Smooth muscle cell (in vitro differentiated cells): ENCODE measurements at regions not wholly inside any gene's neighbourhood (a gene's known extent, or its start where the extent isn't known, plus 50 kb on each side); places are given as distances from the start of the nearest gene placed in this dataset.

Experiments
- DNase-seq: peaks from one replicate; lab custom pipeline; 2025; ENCODE audit not compliant: unreplicated experiment; lab: John Stamatoyannopoulos, UW
- H2AFZ ChIP-seq: fragments of 200-600 bp; sonication (generic); 2 replicates; pipeline ENCODE4 v1.6.0; 2016; ENCODE audit warnings: antibody characterized with exemption, low read depth, mild to moderate bottlenecking
- H3F3A ChIP-seq: fragments of 200-600 bp; sonication (generic); 2 replicates; pipeline ENCODE4 v1.6.0; 2017; ENCODE audit warnings: antibody characterized with exemption, low read depth
- H3K27ac ChIP-seq: fragments of 200-600 bp; sonication (generic); 2 replicates; pipeline ENCODE4 v1.5.1; 2016; ENCODE audit warnings: low read depth, mild to moderate bottlenecking
- H3K27me3 ChIP-seq: fragments of 200-600 bp; sonication (generic); 2 replicates; pipeline ENCODE4 v1.6.1; 2016; ENCODE audit warnings: low read depth, mild to moderate bottlenecking
- H3K36me3 ChIP-seq: fragments of 200-600 bp; sonication (generic); 2 replicates; pipeline ENCODE4 v1.5.1; 2016; ENCODE audit warnings: low read depth
- H3K4me1 ChIP-seq: fragments of 200-600 bp; sonication (generic); 2 replicates; pipeline ENCODE4 v1.5.1; 2016; ENCODE audit warnings: low read depth
- H3K4me2 ChIP-seq: fragments of 200-600 bp; sonication (generic); 2 replicates; pipeline ENCODE4 v1.6.0; 2016; ENCODE audit warnings: mild to moderate bottlenecking
- H3K4me3 ChIP-seq: fragments of 200-600 bp; sonication (generic); 2 replicates; pipeline ENCODE4 v1.5.1; 2016; ENCODE audit warnings: mild to moderate bottlenecking
- H3K79me2 ChIP-seq: fragments of 200-600 bp; sonication (generic); 2 replicates; pipeline ENCODE4 v1.6.0; 2016; ENCODE audit warnings: low read depth, mild to moderate bottlenecking
- H3K9ac ChIP-seq: fragments of 200-600 bp; sonication (generic); 2 replicates; pipeline ENCODE4 v1.6.0; 2016; ENCODE audit warnings: low read depth
- H3K9me3 ChIP-seq: fragments of 200-600 bp; sonication (generic); replicated peaks from 2 replicates; pipeline ENCODE4 v1.5.1; 2016; ENCODE audit warnings: low read depth
- H4K20me1 ChIP-seq: fragments of 200-600 bp; sonication (generic); 2 replicates; pipeline ENCODE4 v1.6.0; 2016; ENCODE audit warnings: low read depth
- WGBS: methylation state at CpG from one replicate; pipeline ENCODE4 v1.1.7; 2016; ENCODE audit warnings: low lambda C conversion rate; 5-methylcytosine and 5-hydroxymethylcytosine counted together
- TF ChIP-seq, protein P1 (sequence below): fragments of 200-600 bp; sonication (generic); IDR thresholded peaks from 2 replicates; pipeline ENCODE4 v1.5.1; 2017; ENCODE audit warnings: borderline replicate concordance, mild to moderate bottlenecking, antibody characterized with exemption; ENCODE audit not compliant: insufficient read depth, poor library complexity, severe bottlenecking

DNA sequence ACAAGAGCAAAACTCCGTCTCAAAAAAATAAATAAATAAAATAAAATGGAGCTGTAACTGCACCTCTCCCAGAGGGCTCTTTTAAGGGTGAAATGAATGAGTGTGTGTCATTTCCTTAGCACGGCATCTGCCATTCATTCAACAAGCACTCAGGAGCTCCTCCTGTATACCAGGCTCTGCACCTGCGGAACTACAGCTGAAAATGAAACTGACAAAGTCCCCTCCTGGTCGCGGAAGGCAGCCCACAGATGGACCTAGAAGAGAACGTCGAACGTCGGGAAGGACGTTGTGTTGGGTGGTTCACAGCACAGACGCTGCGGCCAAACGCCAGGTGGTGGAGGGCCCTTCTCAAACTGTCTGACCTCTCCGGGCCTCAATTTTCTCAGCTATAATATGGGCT is 256.4 kb downstream of the TFAP2C start:
- Histone ChIP-seq H2AFZ (no peak overlapping the region), H3F3A (no peaks in the 10 kb centered on the region), H3K9me3 (no peaks in the 10 kb centered on the region), H3K4me2 (no peak overlapping the region), H3K36me3 (no peaks in the 10 kb centered on the region), H3K4me3 (no peak overlapping the region), H3K79me2 (no peaks in the 10 kb centered on the region), H3K9ac (no peak overlapping the region), H4K20me1 (no peaks in the 10 kb centered on the region), H3K4me1 (no peaks in the 10 kb centered on the region), H3K27me3 (no peaks in the 10 kb centered on the region), H3K27ac (no peak overlapping the region)
- WGBS = 75% methylated on average over 14 of the region's 14 CpGs
- no peak for DNase-seq
- TF ChIP-seq, protein P1, sequence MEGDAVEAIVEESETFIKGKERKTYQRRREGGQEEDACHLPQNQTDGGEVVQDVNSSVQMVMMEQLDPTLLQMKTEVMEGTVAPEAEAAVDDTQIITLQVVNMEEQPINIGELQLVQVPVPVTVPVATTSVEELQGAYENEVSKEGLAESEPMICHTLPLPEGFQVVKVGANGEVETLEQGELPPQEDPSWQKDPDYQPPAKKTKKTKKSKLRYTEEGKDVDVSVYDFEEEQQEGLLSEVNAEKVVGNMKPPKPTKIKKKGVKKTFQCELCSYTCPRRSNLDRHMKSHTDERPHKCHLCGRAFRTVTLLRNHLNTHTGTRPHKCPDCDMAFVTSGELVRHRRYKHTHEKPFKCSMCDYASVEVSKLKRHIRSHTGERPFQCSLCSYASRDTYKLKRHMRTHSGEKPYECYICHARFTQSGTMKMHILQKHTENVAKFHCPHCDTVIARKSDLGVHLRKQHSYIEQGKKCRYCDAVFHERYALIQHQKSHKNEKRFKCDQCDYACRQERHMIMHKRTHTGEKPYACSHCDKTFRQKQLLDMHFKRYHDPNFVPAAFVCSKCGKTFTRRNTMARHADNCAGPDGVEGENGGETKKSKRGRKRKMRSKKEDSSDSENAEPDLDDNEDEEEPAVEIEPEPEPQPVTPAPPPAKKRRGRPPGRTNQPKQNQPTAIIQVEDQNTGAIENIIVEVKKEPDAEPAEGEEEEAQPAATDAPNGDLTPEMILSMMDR = no peak

DNA sequence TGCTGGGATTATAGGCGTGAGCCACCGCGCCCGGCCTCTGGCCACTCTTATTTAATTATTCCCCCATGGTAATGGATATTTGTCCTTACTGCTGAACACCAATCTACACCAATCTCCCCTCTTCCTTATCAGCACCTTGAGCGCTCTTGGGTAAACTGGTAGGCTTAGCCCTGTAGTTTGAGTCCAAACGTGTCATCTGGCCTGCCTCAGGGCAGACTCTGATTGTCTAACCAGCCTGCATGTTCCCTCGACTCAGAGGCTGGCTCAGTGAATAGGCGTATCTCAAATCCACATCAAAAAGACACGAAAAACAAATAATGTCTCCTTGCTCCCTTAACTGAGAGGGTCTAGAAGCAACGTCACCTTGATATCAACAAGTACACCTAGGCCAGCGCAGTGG is 260.9 kb downstream of the TFAP2C start:
- WGBS = 64% methylated on average over 11 of the region's 11 CpGs
- DNase-seq = no peak
- H3K36me3 ChIP-seq = no peaks in the 10 kb centered on the region
- no peaks in the 10 kb centered on the region for H3K4me1 ChIP-seq
- H3F3A ChIP-seq = no peaks in the 10 kb centered on the region
- no peaks in the 10 kb centered on the region for H3K9me3 ChIP-seq
- H3K79me2 ChIP-seq = no peaks in the 10 kb centered on the region
- TF ChIP-seq, protein P1 = no peak
- no peak overlapping the region for H3K27ac ChIP-seq
- H3K4me3 ChIP-seq = no peak overlapping the region
- H2AFZ ChIP-seq = no peak overlapping the region
- H4K20me1 ChIP-seq = no peaks in the 10 kb centered on the region
- H3K4me2 ChIP-seq = no peak overlapping the region
- no peak overlapping the region for H3K9ac ChIP-seq
- H3K27me3 ChIP-seq = no peaks in the 10 kb centered on the region

DNA sequence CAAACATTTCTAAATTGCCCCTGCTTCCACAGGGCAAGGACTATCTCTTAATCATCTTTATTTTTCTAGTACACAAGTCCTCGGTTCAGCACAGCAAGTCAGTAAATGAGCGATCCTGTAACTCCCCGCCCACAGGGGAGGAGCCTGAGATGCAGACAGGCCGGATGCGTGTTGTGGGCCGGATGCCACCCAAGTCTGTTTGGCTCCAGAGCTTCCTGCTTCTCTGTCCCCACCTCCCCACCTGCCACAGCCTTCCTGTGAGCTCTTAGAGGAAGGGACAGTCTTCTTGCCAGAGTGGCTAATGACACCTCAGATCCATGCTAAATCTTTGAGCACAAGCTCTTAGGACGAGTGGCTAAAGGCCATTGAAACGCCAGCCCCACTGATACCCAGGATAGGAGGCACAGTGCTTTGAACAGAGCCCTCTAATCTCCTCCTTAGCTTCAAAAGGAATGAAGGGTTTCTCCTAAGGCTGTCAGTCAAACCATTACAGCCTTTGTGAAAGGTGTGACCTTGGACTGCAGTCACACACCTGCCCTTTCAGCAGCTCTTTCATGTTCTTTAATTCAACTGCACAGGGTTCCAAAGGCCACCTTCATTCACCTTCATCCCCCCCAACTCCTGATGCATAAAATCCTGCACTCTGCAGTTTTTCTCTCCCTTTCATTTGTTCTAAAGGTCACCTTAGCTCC is 264.3 kb downstream of the TFAP2C start:
- Histone ChIP-seq H3K27ac (no peak overlapping the region), H3K36me3 (no peaks in the 10 kb centered on the region), H4K20me1 (no peaks in the 10 kb centered on the region), H3K27me3 (peaks cover under 1% of the 10 kb centered on the region), H2AFZ (no peak overlapping the region), H3K9me3 (no peaks in the 10 kb centered on the region), H3F3A (no peaks in the 10 kb centered on the region), H3K79me2 (no peaks in the 10 kb centered on the region), H3K9ac (no peak overlapping the region), H3K4me2 (no peak overlapping the region), H3K4me1 (no peaks in the 10 kb centered on the region), H3K4me3 (no peak overlapping the region)
- 64% methylated on average over 8 of the region's 8 CpGs for WGBS
- DNase-seq = no peak
- TF ChIP-seq, protein P1 = no peak

DNA sequence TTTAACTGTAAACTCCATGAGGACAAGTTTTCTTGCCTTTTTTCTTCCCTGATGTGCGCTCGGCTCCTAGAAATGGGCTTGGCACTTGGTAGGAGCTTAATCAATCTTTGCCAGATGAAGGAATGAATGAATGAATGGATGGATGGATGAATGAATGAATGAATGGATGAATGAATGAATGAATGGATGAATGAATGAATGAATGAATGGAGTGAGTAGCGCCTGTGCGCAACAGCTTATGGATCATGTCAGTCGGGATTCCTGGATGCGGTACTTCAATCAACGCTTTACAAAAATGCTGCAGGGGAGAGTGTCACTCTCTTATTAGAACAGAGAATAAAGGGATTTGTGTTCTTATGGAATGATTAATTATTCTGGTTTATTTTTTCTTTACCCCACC is 267.3 kb downstream of the TFAP2C start:
- Histone ChIP-seq H3K79me2 (no peaks in the 10 kb centered on the region), H3K9ac (no peak overlapping the region), H3K27me3 (peaks cover 3% of the 10 kb centered on the region), H4K20me1 (no peaks in the 10 kb centered on the region), H3K4me2 (no peak overlapping the region), H3K36me3 (no peaks in the 10 kb centered on the region), H3F3A (no peaks in the 10 kb centered on the region), H2AFZ (no peak overlapping the region), H3K27ac (no peak overlapping the region), H3K9me3 (no peaks in the 10 kb centered on the region), H3K4me1 (no peaks in the 10 kb centered on the region), H3K4me3 (no peak overlapping the region)
- 97% methylated on average over 7 of the region's 7 CpGs for WGBS
- TF ChIP-seq, protein P1 = no peak
- DNase-seq = no peak
